ENCODE measurements at regions not wholly inside any gene's neighbourhood (a gene's known extent, or its start where the extent isn't known, plus 50 kb on each side); places are given as distances from the start of the nearest gene placed in this dataset.

- no peak for DNase-seq (ENCODE audit: low spot score)
Observed at GRCh38 chr17:13994050-13994449, 75.3 kb upstream of the COX10 start.

GRCh38 chr17:13995856-13996271, 73.4 kb upstream of the COX10 start:
- no peak for DNase-seq (ENCODE audit: low spot score)

- no peak for DNase-seq (ENCODE audit: low spot score)
Observed at GRCh38 chr17:13996276-13996675, 73.0 kb upstream of the COX10 start.

GRCh38 chr17:13996748-13997147, 72.6 kb upstream of the COX10 start:
- no peak for DNase-seq (ENCODE audit: low spot score)

- no peak for DNase-seq (ENCODE audit: low spot score)
Observed at GRCh38 chr17:14004927-14005620, 64.2 kb upstream of the COX10 start.

- DNase-seq (ENCODE audit: low spot score), result no peak
Observed at GRCh38 chr17:14006249-14006942, 62.9 kb upstream of the COX10 start.

GRCh38 chr17:14007951-14008350, 61.4 kb upstream of the COX10 start:
- no peak for DNase-seq (ENCODE audit: low spot score)

- no peak for DNase-seq (ENCODE audit: low spot score)
Observed at GRCh38 chr17:14011036-14011692, 58.1 kb upstream of the COX10 start.

- DNase-seq (ENCODE audit: low spot score), result no peak
Observed at GRCh38 chr17:14011740-14012405, 57.4 kb upstream of the COX10 start.

GRCh38 chr17:14014657-14015056, 54.6 kb upstream of the COX10 start:
- no peak for DNase-seq (ENCODE audit: low spot score)

GRCh38 chr17:14015271-14015670, 54.0 kb upstream of the COX10 start:
- DNase-seq (ENCODE audit: low spot score), result no peak

GRCh38 chr17:14016858-14017257, 52.4 kb upstream of the COX10 start:
- no peak for DNase-seq (ENCODE audit: low spot score)

GRCh38 chr17:14019186-14019956, 49.9 kb upstream of the COX10 start:
- no peak for DNase-seq (ENCODE audit: low spot score)

Measured in hepatic stellate cell (primary cell).